ENCODE measurements at regions not wholly inside any gene's neighbourhood (a gene's known extent, or its start where the extent isn't known, plus 50 kb on each side); places are given as distances from the start of the nearest gene placed in this dataset.

DNA sequence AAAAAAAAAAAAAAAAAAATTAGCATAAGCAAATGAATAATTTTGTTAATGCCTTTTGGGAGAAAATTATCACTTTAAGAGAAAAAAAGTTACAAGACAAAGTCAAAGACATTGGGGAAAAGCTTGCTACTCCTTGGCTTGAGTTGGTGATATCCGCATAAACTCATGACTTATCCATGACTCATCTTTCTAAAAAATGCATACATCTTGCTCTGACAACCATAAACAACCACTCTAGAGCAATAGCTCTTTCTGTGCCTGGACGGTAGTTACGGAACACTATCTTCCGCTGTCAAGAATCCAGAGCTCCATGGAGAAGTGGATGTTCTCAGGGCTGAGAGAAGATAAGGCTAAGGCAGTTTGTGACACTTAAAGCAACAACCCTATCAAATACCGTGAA is 281.1 kb upstream of the PFKP start:
- TF ChIP-seq YY1 (IDR thresholded peaks at IDR 0.05; ENCODE audit: insufficient read depth, insufficient read length) (no peak), ZNF274 (IDR thresholded peaks at IDR 0.05; ENCODE audit: low read depth, low read length) (no peak), SUZ12 (IDR thresholded peaks at IDR 0.05; ENCODE audit: extremely low read depth, insufficient read depth, insufficient read length) (no peak)

Measured in NT2/D1 (cell line).